HUES48 (cell line): ENCODE measurements at regions not wholly inside any gene's neighbourhood (a gene's known extent, or its start where the extent isn't known, plus 50 kb on each side); places are given as distances from the start of the nearest gene placed in this dataset.
A peak's percentile ranks its signal among the peaks of the same experiment; 100 is the strongest.

Experiments
- H3K27ac ChIP-seq: one replicate; pipeline ENCODE4 v1.7.0; 2013; ENCODE audit warnings: low read depth, low read length, inconsistent platforms
- H3K27me3 ChIP-seq: 2 replicates; pipeline ENCODE4 v1.6.1; 2013; ENCODE audit warnings: mild to moderate bottlenecking, low read length; ENCODE audit not compliant: control insufficient read depth, insufficient read depth
- H3K36me3 ChIP-seq: 2 replicates; pipeline ENCODE4 v1.6.1; 2013; ENCODE audit warnings: low read length; ENCODE audit not compliant: control insufficient read depth, insufficient read depth
- H3K4me1 ChIP-seq: 2 replicates; pipeline ENCODE4 v1.6.1; 2013; ENCODE audit warnings: mild to moderate bottlenecking, low read length; ENCODE audit not compliant: control insufficient read depth, insufficient read depth
- H3K4me3 ChIP-seq: 2 replicates; pipeline ENCODE4 v1.5.1; 2013; ENCODE audit warnings: mild to moderate bottlenecking, low read depth, low read length
- H3K9ac ChIP-seq: 2 replicates; pipeline ENCODE4 v1.6.1; 2013; ENCODE audit warnings: mild to moderate bottlenecking, low read depth, low read length, moderate library complexity
- H3K9me3 ChIP-seq: 2 replicates; pipeline ENCODE4 v1.6.1; 2013; ENCODE audit warnings: low read length; ENCODE audit not compliant: control insufficient read depth, insufficient read depth

DNA sequence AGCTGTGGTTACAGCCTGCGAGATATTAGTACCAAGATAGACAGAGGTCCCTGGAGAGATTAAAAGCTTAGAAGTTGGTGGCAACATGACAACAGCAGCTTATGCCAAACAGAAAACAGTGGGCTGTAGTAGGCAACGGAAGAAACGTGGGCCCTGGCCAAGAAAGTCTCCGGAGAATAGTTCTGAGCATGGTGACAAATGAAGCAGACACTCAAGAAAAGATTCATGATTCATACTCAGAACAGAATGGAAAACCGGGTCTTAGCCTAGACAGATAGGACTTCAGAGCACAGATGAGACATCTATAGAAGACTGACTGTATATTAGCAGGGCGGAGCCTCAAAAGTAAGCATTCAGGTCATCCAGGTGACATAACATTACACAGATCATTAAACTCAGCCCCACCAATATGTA lies 727.4 kb downstream of the ETS1 start:
- Histone ChIP-seq H3K36me3 (no peaks in the 10 kb centered on the region), H3K9me3 (no peaks in the 10 kb centered on the region), H3K9ac (no peak overlapping the region), H3K27me3 (no peaks in the 10 kb centered on the region), H3K4me1 (no peaks in the 10 kb centered on the region), H3K27ac (no peak overlapping the region), H3K4me3 (no peak overlapping the region)

GRCh38 chr11:127844876-127845275 lies 742.5 kb downstream of the ETS1 start:
- no peak overlapping the region for H3K27ac ChIP-seq

GRCh38 chr11:127843483-127844396 lies 743.6 kb downstream of the ETS1 start:
- Histone ChIP-seq H3K4me1 (0 out of 2 replicates have a peak, but pooled peaks cover 2% of the 10 kb centered on the region), H3K4me3 (no peak overlapping the region), H3K27ac (no peak overlapping the region), H3K27me3 (no peaks in the 10 kb centered on the region), H3K36me3 (no peaks in the 10 kb centered on the region), H3K9ac (no peak overlapping the region), H3K9me3 (no peaks in the 10 kb centered on the region)

More at GRCh38 chr11:127844876-127845275, 742.5 kb downstream of the ETS1 start:
- no peaks in the 10 kb centered on the region for H3K27me3 ChIP-seq
- H3K4me1 ChIP-seq: peaks cover 9% of the 10 kb centered on the region; the same call in 1 of the 2 replicates
- H3K9ac ChIP-seq: no peak overlapping the region
- H3K9me3 ChIP-seq: no peaks in the 10 kb centered on the region
- no peaks in the 10 kb centered on the region for H3K36me3 ChIP-seq
- no peak overlapping the region for H3K4me3 ChIP-seq

GRCh38 chr11:127825183-127825582 lies 762.2 kb downstream of the ETS1 start:
- Histone ChIP-seq H3K4me1 (no peaks in the 10 kb centered on the region), H3K27ac (no peak overlapping the region), H3K36me3 (no peaks in the 10 kb centered on the region), H3K27me3 (no peaks in the 10 kb centered on the region), H3K9ac (no peak overlapping the region), H3K9me3 (no peaks in the 10 kb centered on the region), H3K4me3 (no peak overlapping the region)

DNA sequence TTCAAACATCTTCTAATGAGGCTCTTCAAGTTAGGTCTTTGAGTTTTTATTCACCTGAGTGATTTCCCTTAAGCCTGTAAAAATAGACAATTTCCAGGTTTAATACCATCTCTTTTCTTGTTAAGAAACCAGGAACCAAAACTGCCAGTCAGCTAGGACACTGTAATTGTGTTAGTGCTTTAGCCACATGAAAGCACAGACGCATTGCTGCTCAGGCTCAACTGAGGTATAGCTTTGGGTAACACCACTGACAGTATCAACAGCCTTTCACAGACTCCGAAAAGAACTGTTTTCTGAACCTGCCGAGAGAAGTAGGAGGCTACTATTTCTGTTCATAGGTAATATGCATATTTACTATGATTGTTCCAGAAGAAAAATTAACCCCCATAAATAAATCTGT lies 768.7 kb downstream of the ETS1 start:
- Histone ChIP-seq H3K4me3 (no peak overlapping the region), H3K9me3 (no peaks in the 10 kb centered on the region), H3K9ac (no peak overlapping the region), H3K36me3 (no peaks in the 10 kb centered on the region), H3K27me3 (no peaks in the 10 kb centered on the region), H3K27ac (no peak overlapping the region), H3K4me1 (peaks cover 10% of the 10 kb centered on the region)

DNA sequence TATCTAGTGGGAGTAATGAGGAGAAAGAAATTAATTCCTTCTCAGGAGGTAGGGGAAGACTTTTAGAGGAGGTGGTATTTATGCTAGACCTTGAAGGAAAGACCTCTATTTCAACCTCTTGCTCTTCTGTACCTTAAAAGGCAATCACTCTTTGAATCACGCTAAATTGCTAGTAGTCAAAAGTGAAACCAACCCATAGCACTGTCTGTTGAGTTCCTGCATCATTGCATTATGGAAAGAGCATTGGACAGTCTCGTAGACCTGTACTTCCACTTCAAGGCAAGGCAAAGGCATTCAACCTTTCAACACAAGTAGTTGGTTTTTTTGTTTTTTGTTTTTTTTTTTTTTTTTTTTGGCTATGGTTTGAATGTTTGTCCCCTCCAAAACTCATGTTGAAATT lies 770.4 kb downstream of the ETS1 start:
- no peak overlapping the region for H3K4me3 ChIP-seq

GRCh38 chr11:127815331-127815730 lies 772.0 kb downstream of the ETS1 start:
- H3K36me3 ChIP-seq: no peaks in the 10 kb centered on the region
- no peak overlapping the region for H3K9ac ChIP-seq
- H3K27me3 ChIP-seq: no peaks in the 10 kb centered on the region
- H3K4me3 ChIP-seq: no peak overlapping the region
- peaks cover 10% of the 10 kb centered on the region for H3K4me1 ChIP-seq
- peak overlapping the region; percentile 3 for H3K27ac ChIP-seq
- no peaks in the 10 kb centered on the region for H3K9me3 ChIP-seq

More for the DNA sequence above, 770.4 kb downstream of the ETS1 start:
- no peak overlapping the region for H3K27ac ChIP-seq
- no peaks in the 10 kb centered on the region for H3K9me3 ChIP-seq
- no peak overlapping the region for H3K9ac ChIP-seq
- no peaks in the 10 kb centered on the region for H3K36me3 ChIP-seq
- H3K4me1 ChIP-seq: peaks cover 10% of the 10 kb centered on the region
- H3K27me3 ChIP-seq: no peaks in the 10 kb centered on the region

GRCh38 chr11:127806501-127806900 lies 780.9 kb downstream of the ETS1 start:
- no peaks in the 10 kb centered on the region for H3K36me3 ChIP-seq
- no peak overlapping the region for H3K9ac ChIP-seq
- H3K4me3 ChIP-seq: no peak overlapping the region
- no peaks in the 10 kb centered on the region for H3K27me3 ChIP-seq
- no peaks in the 10 kb centered on the region for H3K4me1 ChIP-seq
- peak overlapping the region; percentile 66 for H3K27ac ChIP-seq
- no peaks in the 10 kb centered on the region for H3K9me3 ChIP-seq

DNA sequence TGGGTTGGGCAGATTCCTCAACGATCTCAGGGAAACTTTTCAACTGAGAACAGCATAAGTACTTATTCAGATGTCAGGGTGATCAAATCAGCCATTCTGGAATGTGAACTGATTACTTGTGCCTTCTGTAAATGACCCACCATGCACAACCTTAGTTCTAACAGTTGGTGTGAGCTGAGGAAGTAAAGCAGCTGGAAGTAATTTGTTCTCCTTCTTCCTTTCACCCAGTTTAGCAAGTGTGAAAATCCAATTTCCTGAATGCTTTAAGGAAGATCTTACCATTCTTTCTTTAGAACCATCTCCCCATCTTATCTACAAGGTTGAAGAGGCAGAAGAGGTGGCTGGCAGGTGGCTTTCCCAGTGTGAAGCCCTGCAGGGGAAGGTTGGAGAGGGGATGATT lies 781.6 kb downstream of the ETS1 start:
- peak overlapping the region; percentile 66 for H3K27ac ChIP-seq
- no peaks in the 10 kb centered on the region for H3K27me3 ChIP-seq
- no peak overlapping the region for H3K9ac ChIP-seq
- H3K4me3 ChIP-seq: no peak overlapping the region
- H3K9me3 ChIP-seq: no peaks in the 10 kb centered on the region
- no peaks in the 10 kb centered on the region for H3K4me1 ChIP-seq
- no peaks in the 10 kb centered on the region for H3K36me3 ChIP-seq

DNA sequence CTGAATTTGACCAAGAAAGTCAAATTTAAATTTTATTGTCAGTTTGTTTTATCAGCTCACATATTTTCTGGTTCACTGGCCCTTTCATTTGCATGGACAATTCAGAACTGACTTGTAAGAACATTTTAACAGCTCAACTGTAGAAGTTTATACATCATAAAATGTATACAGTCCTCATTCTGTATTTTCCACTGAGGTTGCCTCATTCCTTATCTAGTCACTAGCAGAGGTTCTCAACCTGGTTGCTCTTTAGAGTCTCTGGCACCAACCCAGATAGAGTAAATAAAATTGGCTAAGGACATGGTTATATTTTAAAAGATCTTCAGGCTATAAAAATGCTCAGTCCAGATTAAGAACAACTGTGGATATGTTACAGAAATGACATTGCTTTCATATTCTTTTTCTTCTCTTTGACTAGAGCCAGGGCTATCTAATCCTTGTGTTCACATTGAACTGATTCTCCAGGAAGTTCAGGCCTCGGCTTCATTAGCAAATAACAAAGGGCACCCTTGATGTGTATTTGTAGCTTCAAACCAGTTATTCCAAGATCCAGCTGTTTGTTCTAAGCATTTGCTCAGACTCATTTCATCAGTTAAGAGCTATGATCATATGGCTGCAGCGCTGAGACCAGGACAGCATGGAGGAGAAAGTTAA lies 782.5 kb downstream of the ETS1 start:
- Histone ChIP-seq H3K36me3 (no peaks in the 10 kb centered on the region), H3K27ac (no peak overlapping the region), H3K4me1 (no peaks in the 10 kb centered on the region), H3K9ac (no peak overlapping the region), H3K9me3 (no peaks in the 10 kb centered on the region), H3K4me3 (no peak overlapping the region), H3K27me3 (no peaks in the 10 kb centered on the region)

DNA sequence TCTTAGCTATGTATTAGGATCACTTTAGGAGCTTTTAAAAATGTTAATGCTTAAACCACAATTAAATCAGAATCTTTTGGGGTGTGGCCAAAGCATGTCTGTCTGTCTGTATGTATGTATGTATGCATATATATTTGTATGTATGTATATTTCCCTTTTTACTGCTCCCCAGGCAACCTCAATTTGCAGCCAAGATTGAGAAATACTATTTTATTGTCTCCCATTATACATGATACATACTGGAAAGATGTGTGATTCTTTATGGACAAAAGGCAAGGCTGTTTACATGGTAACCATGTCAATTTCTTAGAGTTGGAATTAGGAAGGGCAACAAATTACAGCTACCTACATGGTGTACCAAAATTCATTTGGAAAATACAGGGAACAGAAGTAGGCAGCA lies 783.6 kb downstream of the ETS1 start:
- Histone ChIP-seq H3K27ac (no peak overlapping the region), H3K9me3 (no peaks in the 10 kb centered on the region), H3K36me3 (no peaks in the 10 kb centered on the region), H3K27me3 (no peaks in the 10 kb centered on the region), H3K9ac (no peak overlapping the region), H3K4me1 (no peaks in the 10 kb centered on the region), H3K4me3 (no peak overlapping the region)
